ENCODE measurements at regions not wholly inside any gene's neighbourhood (a gene's known extent, or its start where the extent isn't known, plus 50 kb on each side); places are given as distances from the start of the nearest gene placed in this dataset.

- TF ChIP-seq, protein P1, sequence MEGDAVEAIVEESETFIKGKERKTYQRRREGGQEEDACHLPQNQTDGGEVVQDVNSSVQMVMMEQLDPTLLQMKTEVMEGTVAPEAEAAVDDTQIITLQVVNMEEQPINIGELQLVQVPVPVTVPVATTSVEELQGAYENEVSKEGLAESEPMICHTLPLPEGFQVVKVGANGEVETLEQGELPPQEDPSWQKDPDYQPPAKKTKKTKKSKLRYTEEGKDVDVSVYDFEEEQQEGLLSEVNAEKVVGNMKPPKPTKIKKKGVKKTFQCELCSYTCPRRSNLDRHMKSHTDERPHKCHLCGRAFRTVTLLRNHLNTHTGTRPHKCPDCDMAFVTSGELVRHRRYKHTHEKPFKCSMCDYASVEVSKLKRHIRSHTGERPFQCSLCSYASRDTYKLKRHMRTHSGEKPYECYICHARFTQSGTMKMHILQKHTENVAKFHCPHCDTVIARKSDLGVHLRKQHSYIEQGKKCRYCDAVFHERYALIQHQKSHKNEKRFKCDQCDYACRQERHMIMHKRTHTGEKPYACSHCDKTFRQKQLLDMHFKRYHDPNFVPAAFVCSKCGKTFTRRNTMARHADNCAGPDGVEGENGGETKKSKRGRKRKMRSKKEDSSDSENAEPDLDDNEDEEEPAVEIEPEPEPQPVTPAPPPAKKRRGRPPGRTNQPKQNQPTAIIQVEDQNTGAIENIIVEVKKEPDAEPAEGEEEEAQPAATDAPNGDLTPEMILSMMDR (IDR thresholded peaks at IDR 0.05), result no peak
- TF ChIP-seq POLR2A (IDR thresholded peaks at IDR 0.05), result no peak
Measured at GRCh38 chr2:36123995-36124394, 231.6 kb upstream of the CRIM1 start.

Measured in right lobe of liver (tissue), 4 donors.